Right kidney (tissue), 1 donor: ENCODE measurements at regions not wholly inside any gene's neighbourhood (a gene's known extent, or its start where the extent isn't known, plus 50 kb on each side); places are given as distances from the start of the nearest gene placed in this dataset.
"Not testable (repeated sequence)": the region's sequence is repeated elsewhere in the genome, so short reads cannot be mapped to it uniquely, and the experiment has no call there.

Experiments
- DNase-seq: peaks from one replicate; pipeline ENCODE4 v3.0.0-alpha.2; 2016

- no peak for DNase-seq
These were observed 848.8 kb upstream of the ACO1 start for GRCh38 chr9:31535651-31536050.

DNA sequence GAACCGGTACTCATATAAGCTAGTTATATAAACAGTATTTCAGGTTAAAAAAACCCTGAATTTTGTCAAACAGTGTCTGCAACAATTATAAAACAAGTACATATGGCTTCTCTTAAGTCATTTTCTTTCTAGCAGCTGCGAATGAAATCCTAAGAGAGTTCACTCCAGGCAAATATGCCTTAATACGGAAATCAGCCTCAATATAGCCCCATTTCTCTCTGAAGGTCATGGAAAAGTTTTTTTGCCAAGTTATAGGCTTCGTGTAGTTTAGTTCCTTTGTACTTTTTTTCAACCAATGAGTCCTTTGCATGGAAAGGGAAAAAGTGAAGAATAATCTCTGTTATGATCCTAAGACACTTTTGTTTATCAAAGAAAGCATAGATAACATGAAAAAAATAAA, 848.0 kb upstream of the ACO1 start:
- DNase-seq: no peak

- no peak for DNase-seq
These were observed 842.6 kb upstream of the ACO1 start for GRCh38 chr9:31541721-31542281.

- DNase-seq: no peak
These were observed 841.9 kb upstream of the ACO1 start for GRCh38 chr9:31542384-31543055.

DNA sequence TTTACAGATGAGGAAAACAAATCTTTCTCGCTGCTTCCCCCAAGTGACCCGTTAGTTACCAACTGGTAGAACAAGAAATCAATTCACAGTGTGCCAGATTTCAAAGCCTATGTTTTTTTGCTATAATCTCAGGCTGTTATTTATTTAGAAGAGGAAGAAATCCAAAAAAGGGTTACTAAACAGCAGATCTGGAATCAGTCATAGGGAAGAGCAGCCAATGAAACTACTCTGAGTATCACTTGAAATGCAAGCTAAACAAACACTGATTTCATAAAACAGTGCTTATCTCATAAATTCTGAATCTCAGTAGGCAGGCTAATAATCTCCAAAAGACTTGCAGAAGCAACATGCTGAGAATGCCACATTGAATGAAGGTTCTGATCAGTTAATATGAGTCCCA, 829.5 kb upstream of the ACO1 start:
- no peak for DNase-seq

DNA sequence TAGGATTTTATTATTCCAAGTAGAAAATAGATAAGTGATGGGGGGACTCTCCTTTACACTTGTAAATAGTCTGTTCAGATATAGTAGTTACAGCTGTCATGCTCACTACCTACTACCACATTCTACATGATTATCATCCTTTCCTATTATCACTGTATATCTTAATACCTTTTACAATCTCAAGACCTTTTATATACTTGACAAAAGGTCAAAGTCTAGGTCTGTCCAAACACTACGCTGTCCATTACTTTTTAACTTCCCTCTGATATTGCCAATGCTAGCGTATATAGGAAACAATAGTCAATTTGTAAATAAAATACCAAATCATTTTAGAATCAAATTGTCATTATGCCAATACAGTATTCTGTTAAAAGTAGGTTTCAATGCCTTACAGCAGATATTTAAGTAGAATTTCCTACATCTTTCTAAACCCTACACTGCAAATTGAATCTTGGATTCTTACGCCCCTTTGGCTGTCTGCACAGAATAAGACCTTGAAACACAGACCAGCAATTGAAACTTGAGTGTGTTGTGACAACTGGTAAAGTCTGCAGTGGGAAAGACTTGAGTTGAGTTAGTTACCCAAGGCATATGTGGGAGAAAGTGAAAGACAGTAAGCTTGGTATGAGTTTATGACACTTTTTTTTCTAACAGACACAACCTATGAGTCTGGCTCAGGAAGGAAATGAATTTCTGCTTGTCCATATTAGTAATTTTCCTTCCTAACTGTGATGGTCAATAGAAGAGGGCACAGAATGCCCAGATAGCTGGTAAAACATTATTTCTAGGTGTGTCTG, 827.6 kb upstream of the ACO1 start:
- no peak for DNase-seq

GRCh38 chr9:31572190-31572589, 812.3 kb upstream of the ACO1 start:
- DNase-seq: not testable (repeated sequence)

DNA sequence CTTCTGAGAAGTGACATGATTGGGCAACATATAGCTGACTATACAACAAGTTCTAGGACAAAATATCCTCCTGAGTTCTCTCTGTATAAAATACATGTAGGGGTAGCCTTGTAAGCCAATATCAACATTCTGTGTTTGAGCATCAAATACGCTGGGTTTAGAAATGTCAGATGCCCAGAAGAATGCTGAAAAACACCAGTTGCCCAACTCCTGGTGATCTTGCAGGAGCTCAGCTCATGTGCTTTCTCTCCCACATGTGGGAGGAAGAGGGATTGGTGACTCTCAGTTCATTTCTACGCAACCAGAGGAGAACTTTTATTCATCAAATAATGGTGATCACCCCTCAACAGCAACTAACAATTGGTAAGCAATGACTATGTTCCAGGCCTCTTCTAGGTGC, 810.9 kb upstream of the ACO1 start:
- no peak for DNase-seq

- DNase-seq: no peak
These were observed 810.3 kb upstream of the ACO1 start for GRCh38 chr9:31574006-31574765.

- DNase-seq: no peak
These were observed 802.4 kb upstream of the ACO1 start for GRCh38 chr9:31582071-31582470.

GRCh38 chr9:31582561-31582960, 801.9 kb upstream of the ACO1 start:
- no peak for DNase-seq

DNA sequence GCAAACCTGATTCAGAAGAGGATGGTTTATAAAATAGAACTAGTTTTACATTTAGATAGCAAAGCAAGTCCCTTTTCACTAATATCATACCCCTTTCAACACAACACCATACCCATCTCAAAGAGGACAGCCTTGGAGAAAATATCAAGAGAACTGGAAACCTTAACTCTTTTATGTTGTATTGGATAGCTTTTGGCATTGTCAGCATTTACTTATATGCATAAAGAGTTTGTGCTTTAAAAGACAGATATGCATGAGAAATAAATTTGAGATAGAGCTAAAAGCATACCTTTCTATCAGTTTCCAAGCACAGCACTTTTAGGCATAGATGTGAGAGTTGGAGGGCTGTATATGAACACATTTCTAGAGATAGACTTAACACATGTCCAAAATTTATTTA, 799.3 kb upstream of the ACO1 start:
- no peak for DNase-seq

DNA sequence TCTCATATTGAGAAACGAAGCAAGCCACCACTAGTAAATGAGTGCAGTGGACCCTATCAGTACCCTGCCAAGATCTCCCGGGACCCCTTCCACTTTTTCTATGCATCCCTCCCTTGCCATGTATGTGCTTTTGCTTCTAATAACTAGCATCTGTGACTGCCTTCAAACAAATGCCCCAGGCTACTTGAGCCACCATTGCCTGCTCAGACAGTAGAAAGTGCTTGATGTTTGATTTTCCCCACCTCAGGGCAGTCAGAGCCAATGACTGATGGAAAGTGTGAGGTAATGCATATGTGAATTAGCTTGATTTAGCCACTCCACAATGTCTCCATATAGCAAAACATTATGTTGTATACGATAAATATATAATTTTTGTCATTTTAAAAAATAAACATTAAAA, 797.3 kb upstream of the ACO1 start:
- DNase-seq: no peak

DNA sequence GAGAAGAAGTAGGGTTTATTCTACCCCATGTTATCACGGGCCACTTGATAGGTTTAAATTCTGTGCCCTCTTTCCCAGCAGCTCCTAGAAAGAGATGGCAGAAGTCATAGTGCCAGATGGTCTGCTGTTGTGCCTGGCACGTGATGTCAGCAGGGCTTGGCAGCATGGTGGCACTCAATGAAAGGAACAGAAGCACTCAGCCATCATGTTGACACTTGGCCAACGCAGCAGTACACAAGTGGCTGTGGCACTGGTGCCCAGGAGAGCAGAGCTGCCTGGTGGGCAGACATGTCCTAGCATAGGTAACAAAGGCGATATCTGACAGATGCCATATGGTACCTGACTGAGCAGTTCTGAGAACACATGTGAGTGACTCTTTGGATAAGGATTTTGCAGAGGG, 796.4 kb upstream of the ACO1 start:
- DNase-seq: no peak

DNA sequence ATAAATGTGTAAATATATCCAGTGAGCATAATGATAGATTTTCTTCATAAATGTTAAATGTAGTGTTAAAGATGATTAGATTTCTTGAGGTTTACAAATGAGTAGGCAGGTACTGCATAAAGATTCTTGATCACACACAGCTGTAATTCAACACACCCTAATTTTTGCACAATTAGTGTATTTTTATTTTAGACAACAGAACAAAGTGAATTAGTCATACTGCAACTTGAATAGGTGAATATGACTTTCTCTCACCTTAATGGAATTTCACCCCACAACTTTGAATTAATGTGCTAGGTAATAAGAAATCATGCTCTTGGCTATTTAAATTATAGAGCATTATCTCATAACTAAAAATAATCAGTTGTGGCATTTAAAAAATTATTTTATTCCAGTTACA, 795.7 kb upstream of the ACO1 start:
- no peak for DNase-seq

DNA sequence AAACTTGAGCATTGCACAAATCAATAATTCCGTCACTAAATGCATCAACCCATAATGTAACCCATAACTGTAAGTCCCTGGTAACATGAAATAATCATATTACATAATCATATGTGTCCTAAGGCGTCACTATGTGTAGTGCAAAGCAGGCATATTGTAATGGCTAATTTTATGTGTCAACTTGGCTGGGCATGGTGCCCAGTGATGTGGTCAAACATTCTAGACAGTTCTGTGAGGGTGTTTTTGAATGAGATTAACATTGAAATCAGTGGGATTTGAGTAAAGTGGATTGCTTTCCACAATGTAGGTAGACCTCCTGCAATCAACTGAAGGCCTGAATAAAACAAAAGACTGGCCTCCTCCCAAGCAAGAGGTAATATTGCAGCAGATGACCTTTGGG, 794.4 kb upstream of the ACO1 start:
- DNase-seq: no peak

DNA sequence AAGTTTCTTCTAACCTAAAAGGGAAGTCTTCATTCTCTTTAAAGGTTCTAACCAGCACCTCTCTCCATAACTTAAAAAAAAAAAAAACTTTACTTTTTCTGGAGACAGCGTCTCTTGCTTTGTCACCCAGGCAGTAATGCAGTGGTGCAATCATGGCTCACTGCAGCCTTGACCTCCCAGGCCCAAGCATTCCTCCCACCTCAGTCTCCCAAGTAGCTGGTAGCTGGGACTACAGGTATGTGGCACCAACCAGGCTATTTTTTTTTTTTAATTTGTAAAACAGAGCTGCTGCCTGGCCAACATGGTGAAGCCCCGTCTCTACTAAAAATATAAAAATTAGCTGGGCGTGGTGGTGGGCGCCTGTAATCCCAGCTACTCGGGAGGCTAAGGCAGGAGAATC, 787.4 kb upstream of the ACO1 start:
- DNase-seq: not testable (repeated sequence)

GRCh38 chr9:31597977-31598376, 786.5 kb upstream of the ACO1 start:
- DNase-seq: no peak

DNA sequence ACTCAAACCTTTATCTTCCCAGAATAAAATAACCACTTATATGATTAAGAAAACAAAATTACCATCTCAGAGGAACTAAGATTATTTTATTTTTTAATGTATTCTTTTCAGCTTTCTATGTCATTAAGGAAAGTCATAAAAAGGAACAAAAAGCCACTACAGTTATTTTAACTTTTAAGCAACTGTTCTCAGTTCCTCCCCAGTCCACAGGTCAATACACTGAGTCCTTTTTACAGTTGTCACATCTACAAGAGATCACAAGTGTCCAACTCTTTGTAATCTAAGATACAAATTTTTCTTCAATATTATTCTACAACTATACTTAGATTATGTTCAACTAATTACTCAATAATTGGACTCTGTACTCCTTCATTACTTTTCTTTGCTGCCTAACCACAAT, 782.8 kb upstream of the ACO1 start:
- no peak for DNase-seq

DNA sequence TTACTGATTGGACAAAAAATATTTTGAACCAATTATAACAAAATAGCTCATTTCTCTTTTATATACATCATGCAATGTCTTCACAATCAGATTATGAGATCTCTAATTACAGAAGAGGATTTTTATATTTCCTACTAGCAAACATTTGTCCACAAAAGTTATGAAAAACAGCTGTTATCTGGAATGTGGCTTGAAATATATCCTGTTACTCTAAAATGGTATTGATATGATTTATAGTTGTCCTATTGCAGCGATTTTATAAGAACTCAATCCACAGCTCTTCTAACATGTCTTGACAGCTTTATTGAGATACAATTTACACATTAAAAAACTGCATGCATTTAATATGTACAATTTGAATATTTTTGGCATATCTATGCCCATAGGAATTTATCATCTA, 779.9 kb upstream of the ACO1 start:
- no peak for DNase-seq

DNA sequence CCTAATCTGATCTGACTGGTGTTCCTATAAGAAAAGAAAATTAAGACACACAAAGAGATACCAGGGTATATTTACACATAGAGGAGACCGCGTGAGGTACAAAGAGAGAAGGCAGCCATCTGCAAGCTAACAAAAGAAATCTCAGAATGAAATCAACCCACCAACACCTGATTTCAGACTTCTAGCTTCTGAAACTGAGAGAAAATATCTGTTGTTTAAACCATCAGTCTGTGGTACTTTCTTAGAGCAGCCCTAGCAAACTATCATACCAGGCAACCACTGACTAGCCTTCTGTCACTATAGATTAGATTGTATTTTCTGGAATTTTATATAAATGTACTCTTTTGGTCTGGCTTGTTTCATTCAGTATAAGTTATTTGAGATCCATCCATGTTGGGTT, 779.3 kb upstream of the ACO1 start:
- DNase-seq: no peak

DNA sequence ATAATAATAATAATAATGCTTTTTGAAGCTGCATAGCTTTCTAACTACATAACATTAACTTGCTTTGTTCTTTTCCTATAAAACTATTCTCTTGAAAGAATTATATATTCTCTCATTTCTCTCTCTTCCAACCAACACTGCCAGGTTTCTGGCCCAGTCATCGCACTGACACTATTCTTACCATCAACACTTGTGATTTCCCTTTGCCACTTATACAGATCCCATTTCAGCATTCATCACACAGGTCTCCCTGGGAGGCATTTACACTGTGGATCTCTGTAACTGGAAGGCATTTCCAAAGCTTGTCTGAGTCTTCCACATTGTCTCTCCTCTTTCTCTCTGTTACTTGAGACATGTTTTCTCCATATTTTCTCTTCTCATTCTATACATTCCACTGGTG, 777.8 kb upstream of the ACO1 start:
- DNase-seq: no peak

DNA sequence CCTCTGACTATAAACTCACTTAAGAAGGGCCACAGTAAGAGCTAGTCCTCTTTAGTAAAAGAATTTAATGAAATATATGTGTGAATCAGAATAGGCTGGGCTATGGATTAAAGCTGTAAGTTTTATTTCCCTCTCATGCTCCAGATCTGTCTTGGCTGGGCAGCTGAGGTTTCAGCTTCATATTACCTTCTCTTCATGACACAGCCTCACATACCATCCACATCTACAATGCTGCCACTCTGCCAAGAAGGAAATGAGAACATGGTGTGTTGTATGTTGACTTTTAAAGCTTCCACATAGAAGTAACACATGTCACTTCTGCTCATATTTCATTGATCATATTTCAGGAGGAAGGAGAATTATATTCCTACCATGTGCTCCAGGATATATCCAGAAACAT, 776.0 kb upstream of the ACO1 start:
- DNase-seq: no peak
